ENCODE measurements at regions not wholly inside any gene's neighbourhood (a gene's known extent, or its start where the extent isn't known, plus 50 kb on each side); places are given as distances from the start of the nearest gene placed in this dataset.

GRCh38 chr6:27761391-27761790 lies 150.8 kb downstream of the OR2B2 start:
- TF ChIP-seq CTCF (conservative IDR thresholded peaks at IDR 0.05 in 1 of 2, IDR thresholded peaks at IDR 0.05 in 1 of 2; ENCODE audit: extremely low read depth in 1 of 2, insufficient read depth in 1 of 2, low read depth in 1 of 2, low read length in 2 of 2) (no peak), EZH2 (IDR thresholded peaks at IDR 0.05; ENCODE audit: borderline replicate concordance, low read length) (no peak)
